AG08396 (cell line): ENCODE measurements at regions not wholly inside any gene's neighbourhood (a gene's known extent, or its start where the extent isn't known, plus 50 kb on each side); places are given as distances from the start of the nearest gene placed in this dataset.
A peak's percentile ranks its signal among the peaks of the same experiment; 100 is the strongest.
"Not testable (repeated sequence)": the region's sequence is repeated elsewhere in the genome, so short reads cannot be mapped to it uniquely, and the experiment has no call there.

ENCODE experiments used
- DNase-seq: peaks from one replicate; pipeline ENCODE4 v3.0.0; 2012; ENCODE audit warnings: low spot score, mixed read lengths

DNA sequence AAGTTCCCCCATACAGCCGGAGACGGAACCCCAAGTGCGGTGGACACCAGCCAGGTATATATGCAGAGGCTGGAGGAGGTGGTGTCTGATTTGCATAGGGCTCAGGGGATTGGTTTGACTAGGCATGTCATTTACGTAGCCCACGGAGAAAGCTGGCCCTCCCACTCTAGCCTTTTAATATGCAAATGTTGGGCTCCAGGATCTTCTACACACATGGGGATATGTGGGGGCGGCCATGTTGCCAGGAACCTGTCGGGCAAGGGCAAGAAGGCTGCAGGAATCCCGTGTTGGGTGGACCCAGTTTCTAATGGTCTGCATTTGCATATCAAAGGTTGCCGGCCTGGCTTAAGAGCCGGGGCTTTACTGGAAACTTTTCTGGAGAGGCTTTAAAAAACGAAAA is 57.4 kb downstream of the FTHL17 start:
- not testable (repeated sequence) for DNase-seq

DNA sequence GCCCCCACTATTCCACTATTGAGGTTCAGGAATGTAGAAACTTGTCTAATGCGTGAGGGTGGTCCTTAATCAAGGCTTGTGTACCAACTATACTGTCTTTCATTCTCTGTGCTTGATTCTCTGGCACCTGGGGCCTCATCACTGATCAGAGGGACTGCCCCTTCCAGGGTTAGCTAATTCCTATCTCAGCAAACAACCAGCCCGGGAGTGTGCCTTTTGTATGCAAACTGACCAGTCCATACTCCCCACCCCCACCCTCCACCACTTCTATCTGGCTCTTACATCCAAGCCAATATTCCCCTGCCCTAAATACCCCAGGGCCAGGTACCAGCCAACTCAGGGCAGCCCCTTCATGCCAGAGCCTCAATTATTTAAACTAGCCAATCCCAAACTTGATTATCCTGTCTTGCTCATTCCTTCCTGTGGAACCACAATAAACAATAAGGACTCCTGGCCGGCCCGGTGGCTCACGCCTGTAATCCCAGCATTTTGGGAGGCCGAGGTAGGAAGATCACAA is 59.3 kb downstream of the FTHL17 start:
- DNase-seq, result no peak

DNA sequence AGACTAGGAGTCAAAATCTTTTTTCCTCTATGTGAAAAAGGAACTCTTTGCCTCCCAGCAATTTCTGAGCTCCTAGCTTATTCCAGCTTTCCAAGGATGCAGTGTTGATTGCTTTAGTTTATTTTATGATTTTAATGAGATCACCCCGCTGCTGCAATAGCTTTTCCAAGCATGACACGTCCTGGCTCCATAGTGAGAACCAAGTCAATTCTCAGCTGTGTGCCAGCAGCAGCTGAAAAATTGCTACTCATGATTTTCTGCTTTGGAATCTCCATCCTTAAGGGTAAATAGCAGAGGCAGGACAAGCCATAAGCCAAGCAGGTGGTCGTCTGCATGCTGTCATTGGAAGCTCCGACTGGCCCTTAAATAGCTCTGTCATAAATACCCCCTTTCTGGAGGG is 64.5 kb downstream of the FTHL17 start:
- no peak for DNase-seq

DNA sequence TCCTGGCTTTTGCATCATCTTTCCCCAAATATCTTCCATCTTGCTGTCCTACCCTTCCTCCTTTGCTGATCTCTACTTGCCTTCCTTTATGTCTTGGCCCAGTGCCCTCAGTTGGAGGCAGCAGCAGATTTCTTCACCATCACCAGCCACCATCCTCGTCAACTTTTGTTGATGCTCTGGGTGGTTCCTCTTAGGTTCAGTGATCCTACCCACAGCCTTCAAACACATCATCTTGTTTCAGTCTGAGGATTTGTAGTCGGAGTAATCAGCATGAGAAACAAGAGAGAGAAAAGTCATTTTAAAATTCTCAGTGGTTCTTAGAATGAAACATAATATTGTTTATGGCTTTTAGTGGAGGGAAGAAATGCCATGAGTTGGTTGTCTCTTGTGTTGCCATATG is 65.8 kb downstream of the FTHL17 start:
- DNase-seq, result no peak

DNA sequence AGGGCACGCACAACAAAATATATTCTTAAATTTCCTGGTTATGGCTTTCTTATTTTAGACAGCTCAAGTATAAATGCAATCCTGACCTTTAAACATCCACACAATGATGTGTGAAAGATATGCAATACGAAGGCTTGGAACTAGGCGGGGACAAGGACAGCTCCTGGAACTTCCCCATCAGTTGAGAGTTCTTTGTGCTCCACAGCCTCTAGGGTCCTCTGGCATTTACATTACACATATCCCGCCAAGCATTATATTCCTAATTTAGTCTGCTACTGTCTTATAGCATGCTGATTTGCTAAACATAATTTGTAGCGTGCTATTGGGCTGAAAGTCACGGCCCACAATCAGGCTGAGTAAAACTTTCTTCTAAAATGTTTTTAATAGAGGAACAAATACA is 74.4 kb downstream of the FTHL17 start:
- DNase-seq, result no peak

DNA sequence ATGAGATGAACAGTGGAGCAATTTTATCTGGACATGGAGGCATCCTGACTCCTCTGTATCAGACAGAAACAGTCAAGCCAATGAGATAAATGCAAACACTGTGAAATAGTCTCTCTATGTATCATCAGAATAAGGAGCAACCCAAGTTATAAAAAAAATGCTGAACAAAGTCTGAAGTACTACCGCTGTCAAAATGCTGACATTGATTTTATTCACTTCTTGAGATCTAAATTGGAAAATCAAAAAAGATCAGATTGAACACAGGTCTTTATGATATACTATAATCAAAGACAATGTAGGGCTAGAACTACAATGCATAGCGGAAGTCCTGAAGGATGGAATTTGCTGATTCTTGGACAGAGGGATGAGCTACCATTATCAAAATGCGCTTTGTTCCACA is 76.1 kb downstream of the FTHL17 start:
- DNase-seq, result no peak

DNA sequence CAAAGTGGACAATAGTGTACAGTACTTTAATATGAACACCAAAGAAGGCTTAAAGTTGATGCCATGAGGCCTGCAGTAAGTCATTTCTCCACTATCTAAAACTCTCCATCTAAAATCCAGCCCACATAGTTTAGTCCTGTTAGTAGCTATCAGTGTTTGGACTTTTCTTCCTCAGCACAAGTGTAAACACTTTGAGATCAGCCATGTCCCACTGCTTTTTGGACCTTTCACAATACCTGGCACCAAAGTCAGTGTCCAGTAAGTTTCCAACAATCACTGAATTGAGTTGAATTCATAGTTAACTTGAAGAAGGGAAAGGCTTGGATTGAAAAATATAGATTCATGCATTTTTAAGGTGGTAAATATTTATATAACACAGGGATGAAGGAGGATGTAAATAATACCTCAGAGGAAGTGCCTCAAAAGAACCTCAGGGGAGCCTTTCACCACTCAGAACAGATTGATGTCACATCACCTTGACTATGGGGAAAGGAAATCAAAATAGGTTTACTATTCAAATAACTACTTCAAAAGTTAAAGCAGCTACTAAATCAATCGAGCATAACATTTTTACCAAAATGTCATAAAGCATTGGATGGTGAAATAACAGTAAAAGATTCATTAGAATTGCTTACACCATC is 76.7 kb downstream of the FTHL17 start:
- no peak for DNase-seq

DNA sequence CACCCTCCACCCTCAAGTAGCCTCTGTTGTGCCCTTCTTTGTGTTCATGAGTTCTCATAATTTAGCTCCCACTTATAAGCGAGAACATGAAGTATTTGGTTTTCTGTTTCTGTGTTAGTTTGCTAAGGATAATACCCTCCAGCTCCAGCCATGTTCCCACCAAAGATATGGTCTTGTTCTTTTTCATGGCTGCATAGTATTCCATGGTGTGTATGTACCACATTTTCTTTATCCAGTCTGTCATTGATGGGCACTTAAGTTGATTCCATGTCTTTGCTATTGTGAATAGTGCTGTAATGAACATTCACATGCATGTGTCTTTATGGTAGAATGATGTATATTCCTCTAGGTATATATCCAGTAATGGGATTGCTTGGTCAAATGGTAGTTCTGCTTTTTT is 77.8 kb downstream of the FTHL17 start:
- DNase-seq, result not testable (repeated sequence)

DNA sequence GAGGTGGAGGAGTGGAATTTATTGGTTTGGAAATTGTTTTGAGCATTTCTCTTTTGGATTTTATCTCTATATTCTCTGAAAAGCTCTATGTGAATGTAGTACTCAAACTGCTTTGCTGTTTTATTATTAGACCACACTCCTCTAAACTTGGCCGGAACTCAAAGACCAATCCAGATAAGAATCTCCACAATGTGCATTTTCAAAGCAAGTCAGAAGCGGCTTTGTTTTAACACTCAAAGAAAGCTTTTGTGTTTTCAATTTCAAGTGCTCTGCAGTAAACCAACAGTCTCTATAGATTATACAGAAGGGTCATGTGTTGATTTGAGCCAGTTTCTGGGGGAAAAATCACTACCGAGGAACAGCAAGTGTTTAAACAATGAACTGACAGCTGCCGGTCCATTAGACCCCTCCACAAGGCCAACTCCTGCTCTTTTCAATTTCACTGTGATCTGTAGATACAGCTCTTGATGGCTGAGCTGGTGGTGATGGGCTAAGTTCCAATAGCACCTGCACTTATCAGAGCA is 79.4 kb downstream of the FTHL17 start:
- no peak for DNase-seq

DNA sequence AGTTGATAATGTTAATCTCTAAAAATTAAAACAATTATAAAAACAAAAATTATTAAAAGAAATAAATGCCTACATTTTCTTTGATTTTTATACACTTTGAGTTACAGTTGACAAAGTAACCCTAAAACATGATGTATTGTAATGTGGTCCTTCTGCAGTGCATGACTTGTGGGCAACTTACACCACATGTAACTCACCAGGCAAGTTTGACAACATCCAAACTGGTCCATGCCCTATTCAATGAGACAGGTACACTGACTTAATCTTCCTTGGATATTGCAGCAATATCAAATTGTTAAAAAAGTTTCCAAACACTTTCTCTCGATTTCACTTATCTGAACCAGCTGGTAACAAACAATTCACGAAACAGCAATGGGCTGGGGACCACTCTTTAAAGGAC is 81.5 kb downstream of the FTHL17 start:
- DNase-seq, result no peak

DNA sequence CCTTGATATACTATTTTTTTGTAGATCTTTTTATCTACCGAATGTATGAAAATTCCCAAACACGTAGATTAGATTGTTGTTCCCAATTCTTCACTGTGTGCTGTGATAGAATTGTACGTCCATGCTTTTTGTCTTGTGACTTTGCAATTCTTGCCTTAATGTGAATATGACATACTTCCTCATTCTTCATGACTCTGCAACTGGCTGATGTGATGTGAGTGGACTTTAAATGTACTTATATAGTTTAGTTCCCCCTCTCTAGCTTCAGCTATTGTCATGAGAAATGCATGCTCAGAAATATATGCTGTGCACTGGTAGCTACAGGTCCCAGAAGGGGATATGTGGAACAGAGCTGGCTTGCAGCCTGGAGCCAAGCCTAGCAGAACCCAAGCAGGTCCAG is 89.4 kb downstream of the FTHL17 start:
- no peak for DNase-seq

DNA sequence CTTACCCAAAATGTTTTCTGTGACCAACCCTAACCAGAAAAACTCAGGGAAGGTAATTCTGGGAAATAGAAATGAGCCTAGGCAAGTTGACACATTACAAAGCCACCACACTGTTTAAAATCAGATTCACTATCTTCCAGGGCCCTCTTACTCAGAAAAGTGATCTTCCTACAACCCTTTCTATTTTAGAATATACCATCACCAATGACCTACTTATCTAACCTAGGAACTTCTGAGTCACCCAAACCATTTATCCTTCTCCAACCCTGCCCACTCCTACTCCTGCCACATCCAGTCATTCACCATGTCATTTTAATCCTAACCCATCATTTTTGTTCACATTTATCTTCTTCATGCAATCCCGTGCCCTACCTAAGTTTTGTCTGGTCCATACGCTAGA is 89.9 kb downstream of the FTHL17 start:
- DNase-seq, result no peak

DNA sequence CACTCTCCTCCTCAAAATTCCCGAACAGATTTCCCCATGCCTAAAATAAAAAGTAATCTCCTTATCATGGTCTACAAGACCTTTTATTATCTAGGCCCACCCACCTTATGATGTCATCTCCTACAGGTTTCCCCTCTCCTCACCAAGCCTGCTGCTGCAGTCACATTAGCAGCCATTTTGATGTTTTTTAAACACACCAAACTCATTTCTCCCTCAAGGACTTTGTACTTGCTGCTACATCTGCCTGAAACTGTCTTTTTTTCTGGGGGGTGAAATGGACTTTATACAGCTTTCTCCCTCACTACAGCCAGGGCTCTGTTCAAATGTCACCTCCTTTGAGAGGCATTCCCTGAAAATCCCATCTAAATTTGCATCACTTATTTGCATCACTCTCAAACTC is 90.2 kb upstream of the TAB3 start:
- DNase-seq, result no peak

DNA sequence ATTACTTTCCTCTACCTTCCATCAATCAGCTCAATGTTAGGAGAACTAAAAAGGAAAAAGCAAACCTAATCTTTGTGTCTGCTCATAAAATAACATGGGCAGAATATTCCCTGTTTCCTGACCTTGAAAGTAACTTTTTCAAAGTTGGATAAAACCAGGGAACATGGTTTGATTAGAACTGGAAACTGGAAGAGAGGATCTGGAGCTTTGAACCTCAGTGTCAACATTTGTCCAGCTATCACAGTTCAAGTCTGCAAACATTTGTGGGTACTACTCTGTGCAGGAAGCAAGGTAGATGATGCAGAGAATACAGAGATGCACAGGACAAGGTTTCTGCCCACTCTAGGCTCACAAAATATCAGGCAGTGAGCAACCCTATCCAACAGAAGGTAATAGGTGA is 86.4 kb upstream of the TAB3 start:
- DNase-seq, result no peak

DNA sequence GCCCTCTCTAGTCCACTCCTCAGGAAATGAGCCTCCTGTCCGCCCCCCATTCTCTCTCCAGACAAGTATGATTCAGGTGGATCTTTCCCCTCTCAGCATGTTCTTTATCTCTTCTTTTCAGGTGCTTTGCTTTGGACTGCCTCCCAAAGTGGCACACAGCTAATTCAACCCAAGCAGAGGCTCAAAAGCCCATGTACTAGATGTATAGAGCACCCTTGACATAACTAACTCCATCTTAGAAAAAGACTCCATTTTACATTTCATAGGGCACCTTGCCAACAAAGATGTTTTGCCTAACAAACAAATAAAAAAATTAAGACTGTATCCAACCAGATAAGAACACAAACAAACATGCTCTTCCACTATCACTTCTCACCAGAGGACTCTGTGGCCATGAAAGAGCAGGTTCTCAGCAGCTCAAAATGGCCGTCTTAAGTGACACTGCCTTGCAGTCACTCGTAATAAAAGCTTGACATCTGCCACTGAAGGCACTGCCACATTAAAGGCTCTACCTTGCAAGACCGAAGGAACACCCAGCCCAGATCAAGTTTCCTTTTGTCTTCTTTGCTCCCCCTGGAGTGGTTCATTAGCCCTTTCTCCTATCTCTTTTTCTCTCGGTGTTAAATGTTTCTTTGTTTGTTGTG is 84.9 kb upstream of the TAB3 start:
- DNase-seq, result no peak

DNA sequence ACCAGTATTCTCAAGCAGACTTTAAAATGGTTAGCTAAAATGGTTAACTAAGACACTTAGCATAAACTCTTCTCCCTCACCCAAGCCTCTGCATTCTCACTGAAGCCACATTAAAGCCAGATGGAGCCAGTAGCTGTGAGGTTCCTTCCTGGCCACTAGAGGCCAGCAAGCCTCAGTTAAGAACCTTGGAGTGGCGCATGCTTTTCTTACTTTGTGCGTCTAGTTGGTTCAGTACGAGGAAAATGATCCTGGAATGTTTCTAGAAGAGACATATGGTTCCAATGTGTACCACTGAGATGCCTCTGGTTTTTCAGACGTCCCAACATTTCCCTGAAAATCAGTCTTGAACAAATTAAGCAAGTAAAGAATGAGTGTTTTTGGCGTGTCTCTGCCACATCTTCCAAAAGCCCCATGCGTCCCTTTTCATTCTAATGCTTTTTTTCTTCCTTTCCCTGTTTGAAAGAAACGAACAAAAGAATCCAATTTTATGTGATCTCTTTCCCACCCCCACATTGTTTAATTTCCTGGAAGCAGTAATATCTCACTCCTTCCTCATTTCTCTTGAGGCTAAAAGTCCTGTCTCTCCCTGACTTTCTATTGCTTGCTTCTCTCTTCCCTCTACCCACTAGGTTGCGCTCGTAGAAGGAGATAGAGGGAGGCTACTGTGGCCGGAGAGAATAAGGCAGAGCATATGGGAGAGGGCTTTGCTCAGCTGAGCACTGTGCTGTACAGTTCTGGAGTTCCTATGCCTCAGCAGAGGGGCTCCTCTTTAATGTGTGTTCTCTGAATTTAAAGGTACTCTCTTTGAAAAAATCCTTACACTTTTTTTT is 82.9 kb upstream of the TAB3 start:
- peak; percentile 57 for DNase-seq

DNA sequence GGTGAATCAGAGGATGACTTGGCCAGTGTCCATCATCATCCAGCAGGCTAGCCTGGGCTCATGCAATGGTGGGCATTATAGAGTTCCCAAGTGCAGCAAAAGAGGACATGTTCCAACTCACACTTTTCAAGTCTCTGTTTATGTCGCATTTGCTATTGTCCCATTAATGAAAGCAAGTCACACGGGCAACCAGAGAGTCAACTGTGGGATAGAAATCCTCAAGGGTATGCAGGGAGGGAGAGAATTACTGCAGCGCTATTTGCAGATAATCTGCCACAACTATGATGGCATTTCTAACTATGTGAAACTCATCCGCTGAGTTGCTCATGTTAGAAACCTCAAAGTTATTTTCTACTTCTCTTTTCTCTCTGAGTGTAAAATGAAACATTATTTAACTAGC is 78.5 kb upstream of the TAB3 start:
- no peak for DNase-seq

DNA sequence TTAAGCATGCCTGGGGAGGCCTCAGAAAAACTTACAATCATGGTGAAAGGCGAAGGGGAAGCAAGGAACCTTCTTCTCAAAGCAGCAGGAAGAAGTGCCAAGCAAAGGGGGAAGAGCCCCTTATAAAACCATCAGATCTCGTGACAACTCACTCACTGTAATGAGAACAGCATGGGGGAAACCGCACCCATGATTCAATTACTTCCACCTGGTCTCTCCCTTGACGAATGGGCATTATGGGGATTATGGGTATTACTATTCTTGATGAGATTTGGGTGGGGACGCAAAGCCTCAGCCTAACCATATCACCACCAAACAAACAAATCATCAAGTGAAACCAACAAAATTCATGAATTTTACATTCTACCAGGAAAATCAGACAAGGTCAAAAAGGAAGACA is 76.7 kb upstream of the TAB3 start:
- no peak for DNase-seq

DNA sequence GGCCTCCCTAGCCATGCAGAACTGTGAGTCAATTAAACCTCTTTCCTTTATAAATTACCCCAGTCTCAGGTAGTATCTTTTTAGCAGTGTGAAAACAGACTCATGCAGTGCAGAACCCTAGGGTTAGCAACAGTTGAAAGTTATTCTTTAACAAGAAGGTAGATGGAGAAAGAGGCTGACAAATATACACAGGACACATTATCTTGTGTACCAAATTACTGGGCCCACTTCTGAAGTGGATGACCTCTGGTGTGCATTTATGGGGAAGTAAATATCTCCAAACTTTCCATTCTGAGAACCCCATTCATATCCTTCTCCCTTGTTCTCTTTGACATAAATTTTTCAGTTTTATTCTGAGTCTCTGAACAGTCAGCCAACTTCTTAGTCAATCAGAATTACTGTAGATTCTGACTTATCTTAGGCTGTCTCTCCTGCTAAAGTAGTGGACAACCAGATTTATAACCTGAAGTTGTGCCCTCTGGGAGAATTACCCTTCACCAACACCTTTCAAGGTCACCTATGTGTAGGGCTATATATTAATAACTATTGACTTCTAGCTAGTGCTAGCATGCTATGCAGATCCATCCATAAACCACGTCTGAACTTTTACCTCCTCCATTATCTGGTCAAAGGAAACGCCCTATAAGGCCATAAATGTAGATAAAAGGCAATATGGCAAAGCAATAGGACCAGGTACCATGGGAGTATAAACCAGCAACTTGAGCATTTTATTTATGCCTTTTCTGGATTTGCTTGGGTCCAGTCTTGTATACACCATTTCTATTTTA is 72.5 kb upstream of the TAB3 start:
- no peak for DNase-seq

DNA sequence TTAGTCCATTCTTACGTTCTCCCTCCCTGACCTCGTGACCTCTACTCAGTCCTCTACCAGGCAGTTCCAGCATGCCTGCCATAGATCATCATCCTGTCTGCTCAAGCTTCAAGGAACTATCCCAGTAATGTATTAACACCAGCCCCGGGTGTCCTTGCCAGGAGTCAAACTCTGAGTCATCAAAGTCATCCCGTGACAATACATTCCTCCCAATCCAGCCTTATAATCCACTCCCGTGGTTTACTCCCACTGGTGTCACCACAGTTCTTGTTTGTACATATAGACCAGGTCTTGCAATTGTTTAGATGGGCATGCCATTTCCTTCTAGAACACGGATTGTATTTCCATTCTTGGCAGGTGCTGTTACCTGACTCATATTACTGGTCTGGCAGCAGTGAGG is 68.7 kb upstream of the TAB3 start:
- DNase-seq, result peak; percentile 5

DNA sequence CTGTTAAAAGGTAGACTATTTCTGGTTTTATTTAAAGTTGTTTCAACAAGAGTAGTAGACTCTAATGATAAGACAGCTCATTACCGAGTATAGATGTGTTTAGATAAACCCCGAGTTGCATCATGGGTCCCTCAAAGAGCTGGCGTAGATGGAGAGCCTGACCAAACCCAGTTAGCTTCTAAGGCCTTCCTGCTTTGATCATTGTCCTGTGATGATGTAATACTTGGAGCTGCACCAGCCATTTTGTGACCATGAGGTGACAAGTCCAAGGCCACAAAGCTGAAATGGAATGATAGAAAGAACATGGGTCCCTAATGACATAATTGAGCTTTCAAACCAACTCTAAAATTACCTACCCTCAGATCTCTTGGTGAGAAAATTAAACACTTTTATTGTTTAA is 66.6 kb upstream of the TAB3 start:
- no peak for DNase-seq

DNA sequence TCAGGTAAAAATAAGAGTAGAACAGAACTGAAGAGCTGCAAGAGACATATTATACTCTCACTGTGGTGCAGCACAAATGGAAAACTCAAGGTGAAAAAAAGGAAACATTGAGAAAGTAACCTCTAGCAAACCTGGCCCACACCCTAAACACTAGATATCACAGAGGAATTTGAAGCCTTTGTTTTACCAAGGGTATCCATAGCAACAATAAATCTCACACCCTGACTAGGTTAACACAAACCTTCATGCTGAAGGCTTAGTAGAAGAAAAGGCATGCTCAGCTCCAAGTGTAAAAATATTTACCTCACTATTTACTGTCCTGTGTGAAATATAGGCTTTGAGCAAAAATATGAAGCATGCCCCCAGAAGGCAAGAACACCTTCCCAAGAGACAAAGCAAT is 61.9 kb upstream of the TAB3 start:
- DNase-seq, result no peak
